Neural cell (in vitro differentiated cells): ENCODE measurements at regions not wholly inside any gene's neighbourhood (a gene's known extent, or its start where the extent isn't known, plus 50 kb on each side); places are given as distances from the start of the nearest gene placed in this dataset.

Experiments
- H2AFZ ChIP-seq: fragments of 200-600, 300-800 bp; sonication (generic), shearing (Covaris generic); 2 replicates; pipeline ENCODE4 v1.6.0; 2014; ENCODE audit warnings: low read depth, mild to moderate bottlenecking, antibody characterized with exemption, low read length, moderate library complexity
- H3F3A ChIP-seq: fragments of 200-600 bp; shearing (Covaris generic); 2 replicates; pipeline ENCODE4 v1.6.1; 2016; ENCODE audit warnings: mild to moderate bottlenecking, moderate library complexity, mixed read lengths, antibody characterized with exemption, low read length; ENCODE audit not compliant: insufficient read depth, poor library complexity, severe bottlenecking
- H3K27ac ChIP-seq: fragments of 200-600, 300-800 bp; sonication (generic), shearing (Covaris generic); 2 replicates; pipeline ENCODE4 v1.5.1; 2014; ENCODE audit warnings: mild to moderate bottlenecking, low read length, moderate library complexity
- H3K27me3 ChIP-seq: fragments of 300-800, 200-600 bp; sonication (generic), shearing (Covaris generic); 2 replicates; pipeline ENCODE4 v1.6.0; 2014; ENCODE audit warnings: mild to moderate bottlenecking, low read depth, low read length, moderate library complexity; ENCODE audit not compliant: insufficient read depth
- H3K36me3 ChIP-seq: fragments of 300-800, 200-600 bp; sonication (generic), shearing (Covaris generic); 2 replicates; pipeline ENCODE4 v1.5.1; 2014; ENCODE audit warnings: mild to moderate bottlenecking, antibody characterized with exemption, low read length, moderate library complexity; ENCODE audit not compliant: insufficient read depth
- H3K4me2 ChIP-seq: fragments of 300-800, 200-600 bp; sonication (generic), shearing (Covaris generic); 2 replicates; pipeline ENCODE4 v1.6.0; 2014; ENCODE audit warnings: mild to moderate bottlenecking, low read length
- H3K4me3 ChIP-seq: fragments of 300-800, 200-600 bp; sonication (generic), shearing (Covaris generic); 2 replicates; pipeline ENCODE4 v1.5.1; 2014; ENCODE audit warnings: mild to moderate bottlenecking, low read length, moderate library complexity
- H3K79me2 ChIP-seq: fragments of 200-600 bp; shearing (Covaris generic); replicated peaks from 2 replicates; pipeline ENCODE4 v1.6.0; 2014; ENCODE audit warnings: mild to moderate bottlenecking, low read length, moderate library complexity; ENCODE audit not compliant: insufficient read depth
- H3K9ac ChIP-seq: fragments of 300-800, 200-600 bp; sonication (generic), shearing (Covaris generic); 2 replicates; pipeline ENCODE4 v1.6.1; 2016; ENCODE audit warnings: mild to moderate bottlenecking, low read length, mixed read lengths
- H3K9me2 ChIP-seq: fragments of 200-600 bp; shearing (Covaris generic); 2 replicates; pipeline ENCODE4 v1.6.1; 2016; ENCODE audit warnings: mild to moderate bottlenecking, low read length, mixed read lengths; ENCODE audit not compliant: insufficient read depth
- H3K9me3 ChIP-seq: fragments of 200-600, 300-800 bp; sonication (generic), shearing (Covaris generic); 2 replicates; pipeline ENCODE4 v1.6.1; 2016; ENCODE audit warnings: mild to moderate bottlenecking, mixed run types, low read length, moderate library complexity, mixed read lengths
- H4K20me1 ChIP-seq: fragments of 200-600 bp; shearing (Covaris generic); 2 replicates; pipeline ENCODE4 v1.6.1; 2016; ENCODE audit warnings: mild to moderate bottlenecking, mixed run types; ENCODE audit not compliant: insufficient read depth
- CTCF ChIP-seq: fragments of 450-650 bp; IDR thresholded peaks from 2 replicates; pipeline ENCODE4 v1.5.1; 2014; ENCODE audit warnings: antibody characterized with exemption, mild to moderate bottlenecking, moderate library complexity; ENCODE audit not compliant: poor library complexity, severe bottlenecking
- EP300 ChIP-seq: fragments of 450-650 bp; conservative IDR thresholded peaks from 2 replicates; pipeline ENCODE4 v1.6.1; 2014; ENCODE audit warnings: antibody characterized with exemption, mild to moderate bottlenecking, moderate library complexity; ENCODE audit not compliant: poor library complexity, severe bottlenecking
- EZH2 ChIP-seq: fragments of 200-600, 300-800 bp; shearing (Covaris generic), sonication (generic); IDR thresholded peaks from 2 replicates; pipeline ENCODE4 v1.6.1; 2014; ENCODE audit warnings: antibody characterized with exemption, low read length, borderline replicate concordance, mild to moderate bottlenecking; ENCODE audit not compliant: insufficient read depth, poor library complexity, severe bottlenecking
- MXI1 ChIP-seq: fragments of 450-650 bp; conservative IDR thresholded peaks from 2 replicates; pipeline ENCODE4 v1.6.1; 2014; ENCODE audit warnings: antibody characterized with exemption, mild to moderate bottlenecking; ENCODE audit not compliant: poor library complexity, severe bottlenecking
- POLR2AphosphoS5 ChIP-seq: IDR thresholded peaks from 2 replicates; pipeline ENCODE4 v1.6.1; 2012
- RAD21 ChIP-seq: fragments of 450-650 bp; conservative IDR thresholded peaks from 2 replicates; pipeline ENCODE4 v1.6.1; 2014; ENCODE audit warnings: antibody characterized with exemption, mild to moderate bottlenecking, moderate library complexity
- REST ChIP-seq: IDR thresholded peaks from 2 replicates; pipeline ENCODE4 v1.6.1; 2012; ENCODE audit warnings: borderline replicate concordance
- SMC3 ChIP-seq: fragments of 450-650 bp; conservative IDR thresholded peaks from 2 replicates; pipeline ENCODE4 v1.6.1; 2014; ENCODE audit warnings: antibody characterized with exemption, mild to moderate bottlenecking, moderate library complexity; ENCODE audit not compliant: poor library complexity
- TAF1 ChIP-seq: IDR thresholded peaks from 2 replicates; pipeline ENCODE4 v1.6.1; 2012; ENCODE audit warnings: low read depth

- H3K27me3 ChIP-seq = peaks cover 27% of the 10 kb centered on the region
- H3K27ac ChIP-seq = no peak overlapping the region
- TF ChIP-seq TAF1 (no peak), MXI1 (no peak), EZH2 (no peak), RAD21 (no peak), POLR2AphosphoS5 (no peak), CTCF (no peak), SMC3 (no peak), REST (no peak), EP300 (no peak)
- no peak overlapping the region for H2AFZ ChIP-seq
- no peaks in the 10 kb centered on the region for H3K9me3 ChIP-seq
- no peak overlapping the region for H3K9ac ChIP-seq
- H3K79me2 ChIP-seq = no peaks in the 10 kb centered on the region
- H3K9me2 ChIP-seq = no peaks in the 10 kb centered on the region
- H3K36me3 ChIP-seq = no peaks in the 10 kb centered on the region
- no peak overlapping the region for H3K4me2 ChIP-seq
- no peaks in the 10 kb centered on the region for H4K20me1 ChIP-seq
- no peak overlapping the region for H3K4me3 ChIP-seq
- H3F3A ChIP-seq = no peaks in the 10 kb centered on the region
Measured at GRCh38 chr16:48814994-48815393, 205.0 kb upstream of the N4BP1 start.

- Histone ChIP-seq H4K20me1 (no peaks in the 10 kb centered on the region), H3F3A (no peaks in the 10 kb centered on the region), H3K27me3 (peaks cover 41% of the 10 kb centered on the region)
Measured at GRCh38 chr16:48813485-48813884, 203.5 kb upstream of the N4BP1 start.

More at GRCh38 chr16:48813485-48813884, 203.5 kb upstream of the N4BP1 start:
- Histone ChIP-seq H3K4me2 (no peak overlapping the region), H3K36me3 (no peaks in the 10 kb centered on the region), H3K9me2 (no peaks in the 10 kb centered on the region), H2AFZ (no peak overlapping the region), H3K27ac (no peak overlapping the region), H3K79me2 (no peaks in the 10 kb centered on the region), H3K9ac (no peak overlapping the region), H3K4me3 (no peak overlapping the region), H3K9me3 (no peaks in the 10 kb centered on the region)
- TF ChIP-seq SMC3 = no peak
- no peak for TF ChIP-seq EZH2
- no peak for TF ChIP-seq RAD21
- TF ChIP-seq EP300 = no peak
- TF ChIP-seq TAF1 = no peak
- no peak for TF ChIP-seq MXI1
- TF ChIP-seq CTCF = no peak
- no peak for TF ChIP-seq POLR2AphosphoS5
- TF ChIP-seq REST = no peak
